Muscle layer of colon (tissue), 2 donors: ENCODE measurements at regions not wholly inside any gene's neighbourhood (a gene's known extent, or its start where the extent isn't known, plus 50 kb on each side); places are given as distances from the start of the nearest gene placed in this dataset.
"Not testable (repeated sequence)": the region's sequence is repeated elsewhere in the genome, so short reads cannot be mapped to it uniquely, and the experiment has no call there.

Experiments used
- H3K27ac ChIP-seq: one replicate; pipeline ENCODE4 v1.7.0; 2013; ENCODE audit warnings: low read depth, mild to moderate bottlenecking, low read length, moderate library complexity
- H3K27me3 ChIP-seq, 2 donors: one replicate each; pipeline ENCODE4 v1.7.0; 2013; ENCODE audit warnings: low read length in 2 of 2, mild to moderate bottlenecking in 2 of 2; ENCODE audit not compliant: insufficient read depth in 2 of 2, control insufficient read depth in 1 of 2
- H3K36me3 ChIP-seq: one replicate; pipeline ENCODE4 v1.7.0; 2013; ENCODE audit warnings: mild to moderate bottlenecking, low read length; ENCODE audit not compliant: insufficient read depth
- H3K4me1 ChIP-seq: one replicate; pipeline ENCODE4 v1.7.0; 2013; ENCODE audit warnings: mild to moderate bottlenecking, low read length; ENCODE audit not compliant: insufficient read depth
- H3K4me3 ChIP-seq, 2 donors: one replicate each; pipeline ENCODE4 v1.7.0; 2013; ENCODE audit warnings: low read length in 2 of 2, low read depth in 1 of 2, mild to moderate bottlenecking in 1 of 2, moderate library complexity in 1 of 2
- H3K9ac ChIP-seq: one replicate; pipeline ENCODE4 v1.7.0; 2013; ENCODE audit warnings: low read length
- H3K9me3 ChIP-seq: one replicate; pipeline ENCODE4 v1.7.0; 2013; ENCODE audit warnings: mild to moderate bottlenecking, low read length
- donor health status: abdominal sarcoma.
- donor health status: Adenocarcinoma of cecum.

DNA sequence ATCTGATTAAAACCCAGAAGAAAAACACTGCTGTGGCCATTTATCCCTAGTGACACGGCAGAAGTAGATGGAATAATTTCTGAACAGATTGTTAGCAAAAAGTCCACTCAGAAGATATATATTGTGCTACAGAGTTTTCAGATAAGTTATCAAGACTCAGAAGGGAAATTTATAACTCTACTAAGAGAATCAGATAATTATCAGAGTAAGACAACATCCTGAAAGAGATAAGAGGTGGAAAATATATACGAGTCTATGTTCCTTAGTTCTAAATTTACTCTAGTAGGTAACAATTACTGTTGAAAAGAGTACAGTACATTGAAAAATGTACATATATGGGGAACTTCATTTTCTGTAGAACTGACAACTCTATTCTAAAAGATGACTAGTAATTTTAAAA, 176.7 kb downstream of the GNAI1 start:
- peak overlapping the region; percentile 5 for H3K27ac ChIP-seq
- no peak overlapping the region for H3K4me3 ChIP-seq
- no peaks in the 10 kb centered on the region for H3K27me3 ChIP-seq
- H3K4me1 ChIP-seq = peaks cover 14% of the 10 kb centered on the region
- H3K36me3 ChIP-seq = no peaks in the 10 kb centered on the region
- no peak overlapping the region for H3K9ac ChIP-seq
- H3K9me3 ChIP-seq = no peaks in the 10 kb centered on the region

DNA sequence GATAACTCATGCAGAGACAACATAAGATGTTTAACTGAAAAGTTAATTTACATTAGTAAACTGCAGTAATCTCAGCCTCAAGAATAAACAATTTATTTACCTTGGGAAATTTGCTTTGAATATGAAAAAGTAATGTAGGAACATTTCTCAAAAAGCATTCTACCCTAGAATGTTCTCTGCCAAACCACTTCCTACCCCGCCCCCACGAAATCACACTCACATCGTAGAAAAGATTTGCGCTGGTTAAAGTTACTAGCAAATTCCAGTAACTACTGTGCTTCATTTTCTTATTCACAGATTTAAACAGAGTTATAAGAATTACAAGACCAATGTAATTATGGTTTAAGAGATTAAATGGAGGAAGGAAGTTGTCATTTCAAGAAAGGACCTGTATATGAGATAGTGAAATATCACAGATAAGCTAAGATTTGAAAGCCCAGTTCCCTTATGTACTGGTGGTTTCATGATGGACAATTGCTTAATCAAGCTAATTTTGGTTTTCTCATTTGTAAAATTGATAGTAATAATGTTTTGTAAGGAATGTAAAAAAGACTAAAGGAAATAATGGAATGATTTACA, 175.4 kb downstream of the GNAI1 start:
- Histone ChIP-seq H3K9ac (no peak overlapping the region), H3K27ac (no peak overlapping the region), H3K4me1 (peaks cover 14% of the 10 kb centered on the region), H3K36me3 (no peaks in the 10 kb centered on the region), H3K27me3 (no peaks in the 10 kb centered on the region), H3K4me3 (no peak overlapping the region), H3K9me3 (no peaks in the 10 kb centered on the region)

DNA sequence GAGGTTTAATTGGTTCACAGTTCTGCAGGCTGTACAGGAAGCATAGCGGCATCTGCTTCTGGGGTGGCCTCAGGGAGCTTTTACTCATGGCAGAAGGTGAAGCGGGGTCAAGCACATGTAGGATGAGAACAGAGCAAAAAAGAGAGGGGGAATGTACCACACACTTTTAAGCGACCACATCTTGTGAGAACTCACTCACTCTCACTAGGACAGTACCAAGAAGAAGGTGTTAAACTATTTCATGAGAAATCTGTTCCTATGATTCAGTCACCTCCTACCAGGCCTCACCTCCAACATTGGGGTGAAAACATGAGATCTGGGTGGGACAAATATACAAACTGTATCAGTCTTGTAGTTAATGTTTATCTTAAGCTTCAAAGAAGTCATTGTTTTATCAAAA, 174.7 kb downstream of the GNAI1 start:
- H3K9ac ChIP-seq = no peak overlapping the region
- no peaks in the 10 kb centered on the region for H3K36me3 ChIP-seq
- no peak overlapping the region for H3K27ac ChIP-seq
- H3K4me1 ChIP-seq = peaks cover 14% of the 10 kb centered on the region
- H3K9me3 ChIP-seq = no peaks in the 10 kb centered on the region
- no peak overlapping the region for H3K4me3 ChIP-seq
- H3K27me3 ChIP-seq = no peaks in the 10 kb centered on the region

DNA sequence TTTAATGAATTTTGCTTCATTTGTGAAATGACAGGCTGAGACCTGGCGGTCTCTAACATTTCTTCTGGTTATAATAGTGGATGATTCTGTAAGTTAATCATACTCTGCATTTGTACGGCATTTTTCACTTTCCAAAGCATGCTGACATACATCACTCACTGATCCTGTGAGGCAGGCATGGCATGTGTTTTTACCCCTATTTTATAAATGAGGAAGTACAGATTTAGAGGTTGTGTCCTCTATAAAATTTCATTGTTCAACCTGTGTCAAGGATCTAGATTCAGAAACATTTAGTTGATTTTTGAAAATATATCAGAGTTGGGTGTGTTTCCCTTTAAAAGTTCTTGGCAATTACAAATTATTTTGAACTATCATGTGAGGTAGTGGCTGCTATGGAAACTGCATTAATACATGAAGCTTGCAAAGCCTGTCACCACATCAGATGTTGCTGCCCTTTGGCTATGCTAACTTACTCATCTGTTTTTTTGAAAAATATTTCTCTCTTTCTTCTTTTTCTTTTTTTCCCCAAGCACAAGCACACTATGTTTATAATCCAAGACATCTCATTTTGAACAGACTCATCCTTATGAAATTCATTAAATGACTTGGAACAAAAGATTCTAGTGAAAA, 172.7 kb downstream of the GNAI1 start:
- no peak overlapping the region for H3K27ac ChIP-seq
- no peaks in the 10 kb centered on the region for H3K36me3 ChIP-seq
- H3K9me3 ChIP-seq = no peaks in the 10 kb centered on the region
- H3K27me3 ChIP-seq = no peaks in the 10 kb centered on the region
- peaks cover 7% of the 10 kb centered on the region for H3K4me1 ChIP-seq
- H3K9ac ChIP-seq = no peak overlapping the region
- H3K4me3 ChIP-seq = no peak overlapping the region

DNA sequence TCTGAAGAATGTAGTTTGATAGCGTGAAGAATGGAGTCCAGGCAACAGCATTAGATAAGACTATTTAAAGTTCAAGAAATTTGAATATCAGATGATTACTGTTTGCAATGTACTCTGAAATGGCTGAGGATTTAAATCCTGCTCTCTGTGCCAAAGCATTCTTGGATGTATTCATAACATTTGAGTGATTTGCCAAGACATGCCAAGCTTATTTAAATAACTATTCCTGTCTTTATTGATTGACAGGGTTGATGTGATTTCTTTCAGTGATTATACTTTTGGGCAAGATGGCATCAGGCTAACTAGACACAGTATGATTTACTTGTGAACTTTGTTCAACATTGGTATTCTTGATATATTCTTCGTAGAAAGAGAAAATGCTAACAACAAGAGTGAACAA, 168.7 kb downstream of the GNAI1 start:
- no peaks in the 10 kb centered on the region for H3K9me3 ChIP-seq
- no peak overlapping the region for H3K4me3 ChIP-seq
- H3K9ac ChIP-seq = no peak overlapping the region

DNA sequence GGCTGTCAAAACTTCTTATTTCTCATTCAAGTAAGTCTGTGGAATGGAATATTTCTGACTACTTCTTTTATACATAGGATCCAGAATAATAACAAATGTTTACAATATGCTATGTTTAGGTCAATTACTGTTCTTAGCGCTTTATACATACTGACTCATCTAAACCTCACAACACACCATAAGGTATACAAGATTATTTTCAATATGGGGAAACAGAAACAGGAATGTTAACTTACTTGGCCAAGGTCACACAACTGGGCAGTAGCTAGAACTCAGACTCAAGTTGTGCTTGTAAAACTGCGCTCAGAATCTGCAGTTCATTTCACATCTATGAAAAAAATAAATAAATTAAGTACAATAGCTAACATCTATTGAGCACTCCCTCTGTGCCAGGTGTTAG, 168.0 kb downstream of the GNAI1 start:
- Histone ChIP-seq H3K27ac (no peak overlapping the region), H3K4me1 (no peaks in the 10 kb centered on the region), H3K9ac (no peak overlapping the region), H3K36me3 (no peaks in the 10 kb centered on the region), H3K9me3 (no peaks in the 10 kb centered on the region), H3K4me3 (no peak overlapping the region), H3K27me3 (no peaks in the 10 kb centered on the region)

More for the DNA sequence above, 168.7 kb downstream of the GNAI1 start:
- Histone ChIP-seq H3K27ac (no peak overlapping the region), H3K4me1 (no peaks in the 10 kb centered on the region), H3K36me3 (no peaks in the 10 kb centered on the region), H3K27me3 (no peaks in the 10 kb centered on the region)

DNA sequence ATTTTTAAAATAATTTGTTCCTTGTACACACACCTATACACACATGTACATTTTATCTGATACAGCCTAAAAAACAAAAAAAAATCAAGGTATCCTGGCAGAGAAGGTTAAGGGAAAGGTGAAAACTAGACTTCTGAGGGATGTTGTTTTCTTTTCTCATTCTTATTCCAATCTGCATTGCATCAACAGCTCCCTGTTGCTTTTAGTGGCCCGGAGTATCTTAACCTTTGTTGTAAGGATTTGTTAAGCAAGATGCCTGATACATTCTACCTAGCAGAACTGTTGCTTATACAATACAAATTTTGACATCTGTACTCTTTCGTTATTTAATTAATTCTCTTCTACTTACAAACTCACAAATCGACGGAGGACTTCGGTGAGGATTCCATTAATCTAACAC, 167.4 kb downstream of the GNAI1 start:
- no peaks in the 10 kb centered on the region for H3K27me3 ChIP-seq
- H3K36me3 ChIP-seq = no peaks in the 10 kb centered on the region
- no peaks in the 10 kb centered on the region for H3K9me3 ChIP-seq
- no peaks in the 10 kb centered on the region for H3K4me1 ChIP-seq
- no peak overlapping the region for H3K4me3 ChIP-seq
- H3K27ac ChIP-seq = no peak overlapping the region
- H3K9ac ChIP-seq = no peak overlapping the region

DNA sequence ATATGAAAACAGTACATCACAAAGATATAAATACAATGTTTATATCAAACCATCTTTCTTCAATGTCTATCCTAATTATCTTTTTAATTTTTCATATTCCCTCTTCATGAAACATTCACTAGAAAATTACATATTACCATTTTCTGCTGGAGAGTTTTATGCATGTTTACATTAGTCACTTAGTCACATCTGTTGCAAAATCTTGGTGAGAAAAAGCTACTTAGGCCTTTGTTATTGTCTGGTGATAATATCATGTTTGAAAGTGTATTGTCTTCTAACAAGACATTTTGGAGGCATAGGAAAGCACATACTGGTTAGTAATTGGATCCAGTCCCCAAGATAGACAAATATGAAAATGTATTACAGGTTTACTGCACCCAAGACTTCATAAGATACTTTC, 163.6 kb downstream of the GNAI1 start:
- no peaks in the 10 kb centered on the region for H3K4me1 ChIP-seq

DNA sequence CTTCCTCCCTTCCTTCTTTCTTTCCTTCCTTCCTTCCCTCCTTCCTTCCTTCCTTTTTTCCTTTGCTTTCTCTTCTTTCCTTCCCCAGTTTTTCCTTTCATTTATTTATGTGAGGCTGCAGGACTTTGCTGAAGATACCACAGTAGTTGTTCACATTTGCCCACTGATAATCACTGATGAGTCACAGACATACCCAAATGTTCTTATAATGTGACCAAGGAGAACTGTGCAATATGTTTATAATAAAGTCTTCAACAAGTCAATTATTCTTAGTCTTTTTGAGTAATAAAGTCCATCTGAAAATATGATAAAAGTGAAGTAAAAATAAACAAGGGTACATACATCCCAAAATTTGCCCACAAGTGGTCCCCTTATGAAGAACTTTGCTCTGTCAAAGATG, 159.7 kb downstream of the GNAI1 start:
- Histone ChIP-seq H3K36me3 (no peaks in the 10 kb centered on the region), H3K27ac (no peak overlapping the region), H3K27me3 (no peaks in the 10 kb centered on the region), H3K4me3 (no peak overlapping the region), H3K9me3 (no peaks in the 10 kb centered on the region), H3K9ac (no peak overlapping the region), H3K4me1 (no peaks in the 10 kb centered on the region)

More for the DNA sequence above, 163.6 kb downstream of the GNAI1 start:
- H3K36me3 ChIP-seq = no peaks in the 10 kb centered on the region
- no peaks in the 10 kb centered on the region for H3K9me3 ChIP-seq
- H3K27me3 ChIP-seq = no peaks in the 10 kb centered on the region
- H3K4me3 ChIP-seq = no peak overlapping the region
- H3K27ac ChIP-seq = no peak overlapping the region
- H3K9ac ChIP-seq = no peak overlapping the region

DNA sequence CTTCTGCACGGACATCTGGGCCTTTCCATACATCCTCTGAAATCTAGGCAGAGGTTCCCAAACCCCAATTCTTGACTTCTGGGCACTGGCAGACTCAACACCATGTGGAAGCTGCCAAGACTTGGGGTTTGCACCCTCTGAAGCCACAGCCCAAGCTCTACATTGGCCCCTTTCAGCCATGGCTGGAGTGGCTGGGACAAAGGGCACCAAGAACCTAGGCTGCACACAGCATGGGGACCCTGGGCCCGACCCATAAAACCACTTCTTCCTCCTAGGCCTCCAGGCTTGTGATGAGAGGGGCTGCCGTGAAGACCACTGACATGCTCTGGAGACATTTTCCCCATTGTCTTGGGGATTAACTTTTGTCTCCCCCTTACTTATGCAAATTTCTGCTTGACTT, 158.0 kb downstream of the GNAI1 start:
- H3K4me1 ChIP-seq, H3K36me3 ChIP-seq, H3K27ac ChIP-seq, H3K9ac ChIP-seq, H3K27me3 ChIP-seq, H3K4me3 ChIP-seq, H3K9me3 ChIP-seq: not testable (repeated sequence)

DNA sequence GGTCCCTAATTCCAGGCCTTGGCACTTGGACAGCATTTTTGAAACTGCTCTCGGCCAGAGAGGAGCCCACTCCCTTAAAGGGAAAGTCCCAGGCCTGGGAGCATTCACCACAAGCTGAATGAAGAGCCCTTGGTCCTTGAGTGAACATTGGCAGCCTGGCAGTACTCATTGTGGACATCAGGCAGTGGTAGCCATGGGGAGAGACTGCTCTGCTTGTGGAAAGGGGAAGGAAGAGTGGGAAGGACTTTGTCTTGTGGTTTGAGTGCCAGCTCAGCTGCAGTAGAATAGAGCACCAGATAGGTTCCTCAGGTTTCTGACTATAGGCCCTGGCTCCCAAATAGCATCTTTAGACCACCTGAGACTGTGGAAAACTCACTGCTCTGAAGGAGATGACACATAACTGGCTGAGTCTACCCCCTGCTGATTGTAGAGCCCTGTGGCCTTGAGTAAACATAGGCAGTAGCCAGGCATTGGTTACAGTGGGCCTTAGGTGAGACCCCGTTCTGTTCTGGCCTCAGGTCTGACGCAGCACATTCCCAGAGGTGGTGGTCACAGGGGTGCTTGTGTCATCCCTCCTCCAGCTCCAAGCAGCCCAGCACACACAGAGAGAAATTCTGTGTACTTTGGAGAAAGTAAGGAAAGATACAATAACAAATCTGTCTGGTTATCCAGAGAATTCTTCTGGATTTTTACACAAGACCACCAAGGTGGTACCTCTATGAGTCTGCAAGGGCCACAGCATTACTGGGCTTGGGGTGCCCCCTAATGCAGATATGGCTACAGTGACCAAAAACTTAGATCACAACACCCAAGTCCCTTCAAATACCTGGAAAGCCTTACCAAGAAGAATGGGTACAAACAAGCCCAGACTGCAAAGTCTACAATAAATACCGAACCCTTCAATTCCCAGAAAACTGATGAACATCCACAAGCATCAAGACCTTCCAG, 153.8 kb downstream of the GNAI1 start:
- no peak overlapping the region for H3K4me3 ChIP-seq

More for the DNA sequence above, 153.8 kb downstream of the GNAI1 start:
- no peaks in the 10 kb centered on the region for H3K9me3 ChIP-seq
- H3K36me3 ChIP-seq = no peaks in the 10 kb centered on the region
- H3K4me1 ChIP-seq = peaks cover 13% of the 10 kb centered on the region
- H3K9ac ChIP-seq = no peak overlapping the region
- H3K27me3 ChIP-seq = no peaks in the 10 kb centered on the region
- no peak overlapping the region for H3K27ac ChIP-seq
